ENCODE measurements at regions not wholly inside any gene's neighbourhood (a gene's known extent, or its start where the extent isn't known, plus 50 kb on each side); places are given as distances from the start of the nearest gene placed in this dataset.

DNA sequence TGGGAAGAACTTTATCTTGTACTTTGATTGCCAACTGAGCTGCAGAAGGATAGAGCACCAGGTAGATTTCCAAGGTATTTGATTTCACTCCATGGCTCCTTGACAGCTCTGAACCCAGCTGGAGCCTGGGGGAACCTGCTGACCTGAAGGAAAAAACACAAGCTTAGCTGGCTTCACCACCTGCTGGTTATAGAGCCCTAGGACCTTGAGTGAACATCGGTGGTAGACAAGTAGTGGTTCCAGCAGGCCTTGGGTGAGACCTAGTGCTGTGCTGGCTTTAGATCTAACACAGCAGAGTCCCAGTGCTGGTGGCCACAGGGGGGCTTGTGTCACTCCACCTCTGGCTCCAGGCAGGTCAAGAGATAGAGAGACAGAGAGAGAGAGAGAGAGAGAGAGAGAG is 1102.6 kb downstream of the ADGRL3 start:
- DNase-seq (ENCODE audit: low read depth) = no peak
- H3K4me3 ChIP-seq (ENCODE audit: low read depth, low read length) = no peak overlapping the region
- TF ChIP-seq, protein P1, sequence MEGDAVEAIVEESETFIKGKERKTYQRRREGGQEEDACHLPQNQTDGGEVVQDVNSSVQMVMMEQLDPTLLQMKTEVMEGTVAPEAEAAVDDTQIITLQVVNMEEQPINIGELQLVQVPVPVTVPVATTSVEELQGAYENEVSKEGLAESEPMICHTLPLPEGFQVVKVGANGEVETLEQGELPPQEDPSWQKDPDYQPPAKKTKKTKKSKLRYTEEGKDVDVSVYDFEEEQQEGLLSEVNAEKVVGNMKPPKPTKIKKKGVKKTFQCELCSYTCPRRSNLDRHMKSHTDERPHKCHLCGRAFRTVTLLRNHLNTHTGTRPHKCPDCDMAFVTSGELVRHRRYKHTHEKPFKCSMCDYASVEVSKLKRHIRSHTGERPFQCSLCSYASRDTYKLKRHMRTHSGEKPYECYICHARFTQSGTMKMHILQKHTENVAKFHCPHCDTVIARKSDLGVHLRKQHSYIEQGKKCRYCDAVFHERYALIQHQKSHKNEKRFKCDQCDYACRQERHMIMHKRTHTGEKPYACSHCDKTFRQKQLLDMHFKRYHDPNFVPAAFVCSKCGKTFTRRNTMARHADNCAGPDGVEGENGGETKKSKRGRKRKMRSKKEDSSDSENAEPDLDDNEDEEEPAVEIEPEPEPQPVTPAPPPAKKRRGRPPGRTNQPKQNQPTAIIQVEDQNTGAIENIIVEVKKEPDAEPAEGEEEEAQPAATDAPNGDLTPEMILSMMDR (conservative IDR thresholded peaks at IDR 0.05; ENCODE audit: low read depth, low read length) = no peak

DNA sequence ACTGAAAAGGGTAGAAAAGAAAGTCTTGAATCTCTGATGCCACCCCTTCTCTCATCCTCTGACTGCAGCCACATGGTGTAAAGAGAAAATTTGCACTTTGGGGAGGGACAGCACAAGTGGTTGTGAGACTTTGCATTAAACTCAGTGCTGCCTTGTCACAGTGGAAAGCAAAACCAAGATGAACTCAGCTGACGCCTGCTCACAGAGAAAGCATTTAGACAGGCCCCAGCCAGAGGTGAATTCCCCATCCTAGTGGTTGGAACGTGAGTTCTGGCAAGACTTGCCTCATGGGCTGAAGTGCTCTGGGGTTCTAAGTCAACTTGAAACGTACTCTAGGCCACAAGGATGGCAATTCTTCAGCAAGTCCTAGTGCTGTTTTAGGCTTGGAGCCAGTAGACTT is 1101.4 kb downstream of the ADGRL3 start:
- no peak overlapping the region for H3K4me3 ChIP-seq (ENCODE audit: low read depth, low read length)
- DNase-seq (ENCODE audit: low read depth) = no peak
- TF ChIP-seq, protein P1 (conservative IDR thresholded peaks at IDR 0.05; ENCODE audit: low read depth, low read length) = no peak

DNA sequence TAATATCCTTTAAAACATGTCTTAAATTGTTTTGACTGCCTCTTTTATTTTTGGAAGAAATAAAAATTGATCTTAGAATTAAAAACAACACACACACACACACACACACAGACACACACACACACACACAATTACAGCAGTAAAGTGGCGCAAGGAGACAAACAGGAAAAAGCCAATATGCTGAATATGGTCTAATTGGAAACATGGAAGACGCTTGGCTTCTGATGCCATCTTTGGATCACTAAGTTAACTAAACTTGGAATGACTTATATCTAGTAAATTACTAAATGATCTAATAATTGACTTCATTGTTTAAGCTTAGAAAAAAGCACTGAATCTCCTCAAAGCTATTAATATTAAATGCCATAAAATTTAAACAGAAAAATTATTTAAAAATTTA is 1093.4 kb downstream of the ADGRL3 start:
- no peak overlapping the region for H3K4me3 ChIP-seq (ENCODE audit: low read depth, low read length)
- DNase-seq (ENCODE audit: low read depth) = no peak
- TF ChIP-seq, protein P1 (conservative IDR thresholded peaks at IDR 0.05; ENCODE audit: low read depth, low read length) = no peak

DNA sequence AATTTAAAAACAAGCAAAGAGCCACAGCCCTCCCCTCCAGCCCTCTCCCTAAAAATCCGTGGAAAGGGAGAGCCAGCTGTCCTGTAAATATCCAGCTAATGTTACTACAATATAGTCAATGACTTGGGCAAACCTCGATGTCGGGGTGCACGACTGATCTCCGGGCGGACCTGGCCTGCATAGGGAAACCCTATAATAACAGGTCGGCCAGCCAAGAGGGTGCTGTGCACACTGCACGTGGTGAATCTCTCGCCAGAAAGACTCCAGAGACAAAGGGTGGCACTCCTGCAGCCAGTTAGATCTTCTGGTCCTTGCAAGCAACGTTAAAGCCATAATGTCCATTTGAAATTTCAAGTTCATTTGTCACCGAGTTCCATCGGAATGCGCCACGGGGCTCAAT is 1092.8 kb downstream of the ADGRL3 start:
- TF ChIP-seq, protein P1 (conservative IDR thresholded peaks at IDR 0.05; ENCODE audit: low read depth, low read length) = no peak
- H3K4me3 ChIP-seq (ENCODE audit: low read depth, low read length) = no peak overlapping the region
- DNase-seq (ENCODE audit: low read depth) = no peak

DNA sequence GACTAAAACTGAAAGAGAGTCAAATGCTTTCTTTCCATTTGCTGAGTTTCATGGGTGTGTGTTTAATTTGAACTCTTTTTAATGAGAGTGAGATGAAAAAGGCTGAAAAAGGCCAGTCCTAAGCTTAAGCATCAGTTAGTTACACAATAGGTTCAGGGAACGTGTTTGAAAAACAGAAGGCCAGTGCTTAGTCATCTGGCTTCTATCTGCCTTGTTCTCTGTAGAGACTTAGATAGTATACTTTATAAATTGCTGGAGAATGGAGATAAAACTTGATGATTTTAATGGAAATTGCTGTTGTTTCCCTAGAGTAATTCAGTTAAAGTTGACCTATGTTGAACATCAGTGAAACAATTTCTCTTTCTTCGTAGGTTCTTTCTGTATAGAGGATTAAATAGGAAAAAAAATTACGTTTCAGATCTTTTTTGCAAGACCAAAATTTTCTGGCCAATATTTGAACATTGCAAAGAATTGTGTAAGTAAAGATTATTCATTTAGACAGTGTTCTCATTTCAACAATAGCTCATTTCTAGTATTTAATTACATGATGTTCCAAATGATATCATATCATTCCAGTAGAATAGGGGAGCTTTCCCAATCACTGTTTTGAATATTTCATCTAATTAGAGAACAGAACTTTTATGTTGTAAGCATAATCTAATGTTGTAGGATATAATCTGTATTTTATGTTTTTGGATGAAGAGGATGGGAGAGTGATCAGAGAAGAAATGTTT is 1088.8 kb downstream of the ADGRL3 start:
- no peak overlapping the region for H3K4me3 ChIP-seq (ENCODE audit: low read depth, low read length)
- TF ChIP-seq, protein P1 (conservative IDR thresholded peaks at IDR 0.05; ENCODE audit: low read depth, low read length) = no peak

DNA sequence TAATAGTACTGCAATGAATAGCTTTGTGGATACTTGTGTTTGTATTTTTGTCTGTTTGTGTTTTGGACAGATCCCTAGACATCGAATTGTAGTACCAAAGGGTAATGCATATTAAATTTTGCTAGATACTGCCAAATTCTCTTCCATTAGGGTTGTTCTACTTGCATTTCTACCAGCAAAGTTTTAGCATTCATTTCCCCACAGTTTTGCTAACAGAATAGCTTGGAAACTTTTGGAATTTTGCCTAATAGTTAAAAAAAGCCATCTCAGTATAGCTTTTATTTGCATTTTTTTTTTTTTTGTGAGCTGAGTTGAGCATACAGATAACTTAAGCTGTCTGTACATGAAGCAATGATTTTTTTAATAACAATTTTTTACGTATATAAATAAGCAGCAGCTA is 1084.9 kb downstream of the ADGRL3 start:
- no peak for DNase-seq (ENCODE audit: low read depth)
- H3K4me3 ChIP-seq (ENCODE audit: low read depth, low read length) = no peak overlapping the region
- TF ChIP-seq, protein P1 (conservative IDR thresholded peaks at IDR 0.05; ENCODE audit: low read depth, low read length) = no peak

More for the DNA sequence above, 1088.8 kb downstream of the ADGRL3 start:
- peak; percentile 13 for DNase-seq (ENCODE audit: low read depth)

DNA sequence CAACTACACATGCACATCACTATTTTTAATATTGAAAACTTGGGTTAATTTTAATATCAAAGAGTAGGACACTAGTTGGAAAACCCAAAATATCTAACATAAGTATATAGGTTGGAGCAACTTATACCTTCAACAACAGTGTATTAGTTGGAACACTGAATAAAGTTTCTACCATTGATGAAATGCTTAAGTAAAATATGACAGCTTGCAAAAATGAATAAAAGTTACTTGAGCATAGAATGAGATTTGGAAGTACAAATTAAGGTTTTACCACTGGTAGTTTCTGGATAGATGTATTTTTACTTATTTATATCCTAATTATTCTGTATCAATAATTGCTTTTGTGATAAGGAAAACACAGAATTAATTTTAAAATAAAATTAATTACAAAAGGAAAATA is 1079.6 kb downstream of the ADGRL3 start:
- H3K4me3 ChIP-seq (ENCODE audit: low read depth, low read length) = no peak overlapping the region
- TF ChIP-seq, protein P1 (conservative IDR thresholded peaks at IDR 0.05; ENCODE audit: low read depth, low read length) = no peak
- no peak for DNase-seq (ENCODE audit: low read depth)

Measured in choroid plexus epithelial cell (primary cell).